ENCODE measurements at regions not wholly inside any gene's neighbourhood (a gene's known extent, or its start where the extent isn't known, plus 50 kb on each side); places are given as distances from the start of the nearest gene placed in this dataset.

DNA sequence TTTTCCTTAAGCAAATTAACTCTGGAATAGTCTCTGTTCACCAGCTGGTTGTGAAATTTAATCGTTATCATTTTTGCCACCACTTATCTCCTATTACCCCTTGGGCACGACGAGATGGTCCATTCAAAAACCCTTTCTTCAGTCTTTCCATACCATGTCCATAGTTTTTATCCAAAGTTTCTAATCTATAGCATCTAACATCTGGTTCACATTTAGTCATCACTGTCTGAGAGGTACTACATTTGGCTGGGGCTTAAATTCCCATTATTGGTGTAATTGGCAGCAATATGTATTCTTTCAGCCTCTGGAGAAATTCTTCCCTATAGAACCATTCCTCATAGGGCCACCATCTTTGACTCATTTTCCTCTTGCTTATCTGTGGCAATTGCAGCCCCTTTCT, 163.5 kb downstream of the CCER1 start:
- Histone ChIP-seq H3K27me3 (no peaks in the 10 kb centered on the region), H3K9me3 (peaks cover 0 to 4% of the 10 kb centered on the region in 2 donors), H3K4me3 (no peak overlapping the region), H3K36me3 (no peaks in the 10 kb centered on the region), H3K27ac (no peak overlapping the region), H3K4me1 (no peaks in the 10 kb centered on the region)
- no peak for DNase-seq (ENCODE audit: low spot score)
- TF ChIP-seq, protein P1, sequence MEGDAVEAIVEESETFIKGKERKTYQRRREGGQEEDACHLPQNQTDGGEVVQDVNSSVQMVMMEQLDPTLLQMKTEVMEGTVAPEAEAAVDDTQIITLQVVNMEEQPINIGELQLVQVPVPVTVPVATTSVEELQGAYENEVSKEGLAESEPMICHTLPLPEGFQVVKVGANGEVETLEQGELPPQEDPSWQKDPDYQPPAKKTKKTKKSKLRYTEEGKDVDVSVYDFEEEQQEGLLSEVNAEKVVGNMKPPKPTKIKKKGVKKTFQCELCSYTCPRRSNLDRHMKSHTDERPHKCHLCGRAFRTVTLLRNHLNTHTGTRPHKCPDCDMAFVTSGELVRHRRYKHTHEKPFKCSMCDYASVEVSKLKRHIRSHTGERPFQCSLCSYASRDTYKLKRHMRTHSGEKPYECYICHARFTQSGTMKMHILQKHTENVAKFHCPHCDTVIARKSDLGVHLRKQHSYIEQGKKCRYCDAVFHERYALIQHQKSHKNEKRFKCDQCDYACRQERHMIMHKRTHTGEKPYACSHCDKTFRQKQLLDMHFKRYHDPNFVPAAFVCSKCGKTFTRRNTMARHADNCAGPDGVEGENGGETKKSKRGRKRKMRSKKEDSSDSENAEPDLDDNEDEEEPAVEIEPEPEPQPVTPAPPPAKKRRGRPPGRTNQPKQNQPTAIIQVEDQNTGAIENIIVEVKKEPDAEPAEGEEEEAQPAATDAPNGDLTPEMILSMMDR (IDR thresholded peaks at IDR 0.05), result no peak

DNA sequence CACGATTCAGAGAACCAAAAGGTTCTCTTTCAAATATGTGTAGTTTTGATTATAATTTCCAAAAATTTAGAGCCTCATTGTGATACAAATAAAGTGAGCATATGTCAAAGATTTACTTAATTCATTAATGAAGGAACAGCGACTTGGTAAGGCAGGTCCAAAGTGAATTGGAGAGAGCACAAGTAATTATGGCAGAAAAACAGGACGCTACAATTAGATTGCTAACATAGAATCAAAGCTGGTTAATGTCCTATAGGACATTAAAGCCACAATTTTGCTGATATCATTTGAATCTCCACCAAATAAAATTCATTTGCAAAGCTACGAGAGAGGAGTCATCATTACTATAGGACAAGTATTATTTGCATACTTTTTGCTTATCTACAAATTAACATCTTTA, 164.2 kb downstream of the CCER1 start:
- H3K9me3 ChIP-seq, result peaks cover 0 to 4% of the 10 kb centered on the region in 2 donors
- H3K4me3 ChIP-seq, result no peak overlapping the region
- no peak for DNase-seq (ENCODE audit: low spot score)
- H3K4me1 ChIP-seq, result no peaks in the 10 kb centered on the region
- no peaks in the 10 kb centered on the region for H3K27me3 ChIP-seq
- no peak overlapping the region for H3K27ac ChIP-seq
- TF ChIP-seq, protein P1 (IDR thresholded peaks at IDR 0.05), result no peak
- no peaks in the 10 kb centered on the region for H3K36me3 ChIP-seq

DNA sequence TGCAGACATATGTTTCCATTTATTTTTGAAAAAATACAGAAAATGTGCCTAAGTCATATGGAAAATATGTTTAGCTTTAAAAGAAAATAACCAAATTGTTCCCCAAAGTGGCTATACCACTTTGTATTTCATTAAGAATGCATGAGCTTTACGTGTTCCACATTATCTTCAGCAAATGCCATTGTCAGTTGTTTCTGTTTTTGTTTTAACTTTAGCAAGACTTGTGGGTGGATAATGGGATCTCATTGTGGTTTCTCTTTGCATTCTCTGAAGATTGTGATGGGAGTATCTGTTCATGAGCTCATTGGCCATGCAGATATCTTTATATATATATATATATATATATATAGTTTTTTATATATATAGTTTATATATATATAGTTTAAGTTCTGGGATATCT, 181.5 kb downstream of the CCER1 start:
- Histone ChIP-seq H3K27ac (no peak overlapping the region), H3K9me3 (no peaks in the 10 kb centered on the region), H3K27me3 (no peaks in the 10 kb centered on the region), H3K4me1 (no peaks in the 10 kb centered on the region), H3K4me3 (no peak overlapping the region), H3K36me3 (no peaks in the 10 kb centered on the region)
- TF ChIP-seq, protein P1 (IDR thresholded peaks at IDR 0.05), result no peak
- DNase-seq (ENCODE audit: low spot score), result no peak

DNA sequence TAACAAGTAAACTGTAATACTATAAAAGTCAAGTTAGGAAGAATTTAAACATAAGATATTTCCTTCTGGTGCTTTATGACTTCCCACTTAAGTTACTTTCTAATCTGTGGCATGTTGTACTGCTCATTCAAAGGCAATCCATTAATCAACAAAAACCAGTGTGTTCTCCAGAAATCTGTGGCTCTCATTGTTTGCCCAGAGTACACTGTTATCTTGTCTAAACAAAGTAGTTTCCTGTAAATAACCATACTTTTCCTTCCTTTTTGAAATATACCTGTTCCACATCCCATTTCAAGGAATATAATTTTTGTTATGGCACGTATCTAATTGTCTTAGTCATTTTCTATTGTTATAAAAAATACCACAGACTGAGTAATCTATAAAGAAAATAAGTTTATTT, 184.1 kb downstream of the CCER1 start:
- H3K4me3 ChIP-seq, result no peak overlapping the region
- no peak overlapping the region for H3K27ac ChIP-seq
- no peaks in the 10 kb centered on the region for H3K27me3 ChIP-seq
- TF ChIP-seq, protein P1 (IDR thresholded peaks at IDR 0.05), result no peak
- H3K36me3 ChIP-seq, result no peaks in the 10 kb centered on the region
- no peaks in the 10 kb centered on the region for H3K4me1 ChIP-seq
- no peak for DNase-seq (ENCODE audit: low spot score)
- H3K9me3 ChIP-seq, result no peaks in the 10 kb centered on the region

DNA sequence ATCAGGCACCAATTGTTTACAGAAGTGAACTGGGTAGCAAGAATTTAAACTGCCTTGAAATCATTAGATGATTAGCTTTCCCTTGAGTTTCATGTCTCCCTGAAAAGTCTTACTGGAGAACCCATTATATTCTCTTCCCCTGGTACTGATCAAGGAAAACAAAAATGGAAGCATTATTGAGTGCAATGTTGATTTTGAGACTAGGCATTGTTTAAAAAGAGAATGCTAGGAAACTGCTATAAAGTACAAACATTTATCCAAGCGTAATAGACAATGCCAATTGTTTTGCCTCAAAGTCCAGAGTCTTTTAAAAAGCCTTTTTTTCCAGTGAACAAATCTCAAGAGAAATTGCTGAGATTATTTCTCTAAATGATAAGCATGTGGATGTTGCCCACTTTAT, 197.0 kb downstream of the CCER1 start:
- TF ChIP-seq, protein P1 (IDR thresholded peaks at IDR 0.05), result no peak
- no peaks in the 10 kb centered on the region for H3K36me3 ChIP-seq
- H3K27me3 ChIP-seq, result no peaks in the 10 kb centered on the region
- H3K4me3 ChIP-seq, result no peak overlapping the region
- H3K4me1 ChIP-seq, result no peaks in the 10 kb centered on the region
- no peak overlapping the region for H3K27ac ChIP-seq
- DNase-seq (ENCODE audit: low spot score), result no peak
- H3K9me3 ChIP-seq, result no peaks in the 10 kb centered on the region

DNA sequence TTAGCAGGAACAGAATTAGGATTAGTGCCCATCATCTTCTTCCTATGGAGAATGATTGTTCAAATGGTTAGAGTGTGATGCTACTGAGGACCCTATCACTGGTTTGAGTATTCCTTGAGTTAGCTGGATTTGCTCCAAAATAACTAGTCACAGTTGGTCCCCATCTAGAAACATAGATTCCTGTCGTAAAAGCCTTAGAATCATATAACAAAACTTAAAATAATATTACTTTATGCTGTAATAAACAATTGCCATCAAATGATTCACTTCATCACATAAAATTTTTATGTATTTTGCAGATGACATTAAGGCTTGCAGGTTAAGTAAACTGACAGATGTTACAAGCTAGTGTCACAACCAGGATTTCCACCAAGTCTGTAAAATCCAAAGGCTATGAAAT, 209.8 kb downstream of the CCER1 start:
- Histone ChIP-seq H3K4me1 (no peaks in the 10 kb centered on the region), H3K9me3 (peaks cover 0 to 6% of the 10 kb centered on the region in 2 donors), H3K4me3 (no peak overlapping the region), H3K27me3 (no peaks in the 10 kb centered on the region), H3K27ac (no peak overlapping the region), H3K36me3 (no peaks in the 10 kb centered on the region)
- DNase-seq (ENCODE audit: low spot score), result no peak
- TF ChIP-seq, protein P1 (IDR thresholded peaks at IDR 0.05), result no peak

All from right atrium auricular region (tissue), 2 donors.